ENCODE measurements at regions not wholly inside any gene's neighbourhood (a gene's known extent, or its start where the extent isn't known, plus 50 kb on each side); places are given as distances from the start of the nearest gene placed in this dataset.
"Not testable (repeated sequence)": the region's sequence is repeated elsewhere in the genome, so short reads cannot be mapped to it uniquely, and the experiment has no call there.

- DNase-seq = peak; percentile 63
These were observed 566.9 kb upstream of the ANO5 start for GRCh38 chr11:21625982-21626381.

DNA sequence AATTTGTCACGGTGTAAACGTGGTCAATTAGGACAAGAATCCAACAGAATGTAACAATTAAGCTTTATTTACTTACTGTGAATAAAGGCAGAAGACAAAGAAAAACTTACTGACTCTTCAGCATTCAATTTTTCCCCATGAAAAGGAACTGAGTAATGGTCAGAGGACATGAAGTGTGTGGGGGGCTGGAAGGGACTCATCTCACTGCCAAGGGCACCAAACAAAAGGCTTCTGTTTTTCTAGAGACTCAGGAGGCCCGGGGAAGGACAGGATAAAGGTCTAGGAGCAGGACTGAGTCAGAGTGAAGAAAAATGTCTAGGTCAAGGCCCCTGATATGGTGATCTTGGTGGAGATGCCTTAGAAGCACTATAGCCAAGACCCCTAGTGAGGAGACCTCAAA, 564.2 kb upstream of the ANO5 start:
- no peak for DNase-seq

DNA sequence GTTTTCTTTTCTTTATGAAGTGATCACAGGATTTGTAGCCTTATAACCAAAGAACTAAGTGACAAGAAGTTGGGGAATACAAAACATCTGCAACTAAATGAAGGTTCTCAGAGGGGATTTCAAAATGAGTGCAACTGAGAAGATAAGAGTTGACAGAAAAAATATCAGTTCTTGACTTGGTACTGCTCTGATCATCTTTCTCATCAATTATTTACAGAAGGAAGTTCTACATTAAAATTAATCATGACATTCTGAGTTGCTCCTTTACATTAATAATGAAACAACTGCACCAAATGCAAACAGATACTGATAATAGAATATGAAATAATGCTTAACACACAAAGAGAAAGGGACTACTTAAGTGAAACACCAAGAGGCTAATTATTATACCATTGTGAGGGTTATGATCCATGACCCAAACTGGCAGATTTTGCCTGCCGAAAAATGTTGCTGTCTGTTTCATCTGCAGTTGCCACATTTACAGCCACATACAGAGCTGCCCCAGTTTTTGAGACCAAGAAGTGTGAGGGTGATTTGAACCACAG, 561.9 kb upstream of the ANO5 start:
- DNase-seq = no peak

DNA sequence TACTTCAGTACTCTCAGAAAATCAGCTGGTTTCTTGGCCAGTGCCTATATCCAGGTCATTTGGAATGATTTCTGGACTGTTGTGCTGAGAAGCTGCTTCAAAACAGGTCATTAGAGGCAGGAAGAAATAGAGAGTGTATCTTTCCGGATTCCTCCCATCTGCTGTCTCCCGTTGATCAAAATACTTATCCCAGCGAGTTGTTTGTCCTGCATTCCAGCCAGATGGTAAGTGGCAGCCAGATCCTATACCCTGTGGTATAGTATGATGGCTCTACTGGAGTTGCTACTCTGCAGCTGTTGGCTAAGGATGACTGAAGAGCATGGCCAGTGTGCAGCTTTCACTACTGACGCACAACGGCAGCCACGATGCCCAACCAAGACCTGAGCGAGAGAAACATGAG, 560.9 kb upstream of the ANO5 start:
- no peak for DNase-seq

DNA sequence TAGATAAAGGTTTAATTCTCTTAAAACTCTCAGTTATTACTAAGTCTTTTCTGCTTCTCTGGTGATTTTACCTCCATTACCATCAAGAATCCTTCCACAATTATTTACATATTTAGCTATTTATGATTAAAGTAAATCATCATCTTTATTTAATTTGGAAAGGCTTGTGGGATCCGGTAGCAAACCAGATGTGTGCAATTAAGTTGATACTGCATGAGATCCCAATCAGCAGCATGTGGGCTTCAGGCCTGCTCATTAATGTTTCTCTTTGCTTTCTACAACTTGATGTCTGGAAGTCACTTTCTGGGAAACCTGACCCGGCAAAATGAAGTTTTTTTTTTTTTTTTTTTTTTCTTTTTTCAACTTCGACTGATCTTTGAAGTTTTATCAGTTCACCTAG, 558.4 kb upstream of the ANO5 start:
- DNase-seq = no peak

DNA sequence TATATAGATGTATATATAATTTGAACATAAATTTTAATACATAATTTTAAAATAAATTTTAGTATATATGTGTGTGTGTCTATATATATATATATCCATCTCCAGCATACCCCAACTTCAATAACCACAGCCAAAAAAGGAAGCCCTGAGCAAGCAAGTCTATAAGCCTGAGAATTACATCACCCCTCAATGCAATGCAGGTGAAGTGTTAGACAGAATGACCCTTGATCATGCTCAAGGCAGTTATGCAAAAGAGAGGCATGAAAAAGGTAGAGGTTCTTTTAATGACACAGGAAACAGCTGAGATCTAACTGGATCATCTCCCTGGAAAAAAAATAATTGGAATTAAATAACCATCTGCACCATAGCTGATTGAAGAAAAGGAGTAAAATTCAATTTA, 557.9 kb upstream of the ANO5 start:
- DNase-seq = no peak

- no peak for DNase-seq
These were observed 557.3 kb upstream of the ANO5 start for GRCh38 chr11:21635394-21636145.

- no peak for DNase-seq
These were observed 556.3 kb upstream of the ANO5 start for GRCh38 chr11:21636561-21636960.

DNA sequence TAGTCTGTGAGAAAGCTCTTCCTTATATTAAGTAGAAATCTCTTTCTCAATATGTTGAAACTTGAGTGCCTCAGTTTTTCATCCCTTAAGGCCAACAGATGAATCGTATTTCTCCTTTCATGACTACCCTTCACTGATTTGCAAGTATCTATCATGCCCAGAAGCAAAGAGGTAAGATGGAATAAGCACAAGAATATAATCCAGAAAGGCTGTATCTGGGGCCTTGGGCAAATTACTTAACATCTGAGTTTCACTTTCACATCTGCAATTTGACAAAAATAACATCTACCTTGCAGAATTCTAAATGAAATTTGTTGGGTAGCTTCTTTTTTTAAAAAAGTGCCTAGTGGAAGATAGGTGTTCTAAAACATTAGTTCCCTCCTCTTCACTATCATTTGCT, 552.4 kb upstream of the ANO5 start:
- no peak for DNase-seq

DNA sequence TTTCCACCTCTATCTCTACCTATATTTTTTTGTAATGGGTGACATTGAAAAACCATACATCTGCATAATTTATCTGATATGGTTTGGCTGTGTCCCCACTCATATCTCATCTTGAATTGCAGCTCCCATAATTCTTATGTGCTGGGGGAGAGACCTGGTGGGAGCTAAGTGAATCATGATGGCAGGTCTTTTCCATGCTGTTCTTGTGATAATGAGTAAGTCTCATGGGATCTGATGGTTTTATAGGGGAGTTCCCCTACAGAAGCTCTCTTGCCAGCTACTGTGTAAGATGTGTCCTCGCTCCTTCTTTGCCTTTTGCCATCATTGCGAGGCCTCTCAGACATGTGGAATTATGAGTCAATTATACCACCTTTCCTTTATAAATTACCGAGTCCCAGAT, 551.0 kb upstream of the ANO5 start:
- DNase-seq = no peak

DNA sequence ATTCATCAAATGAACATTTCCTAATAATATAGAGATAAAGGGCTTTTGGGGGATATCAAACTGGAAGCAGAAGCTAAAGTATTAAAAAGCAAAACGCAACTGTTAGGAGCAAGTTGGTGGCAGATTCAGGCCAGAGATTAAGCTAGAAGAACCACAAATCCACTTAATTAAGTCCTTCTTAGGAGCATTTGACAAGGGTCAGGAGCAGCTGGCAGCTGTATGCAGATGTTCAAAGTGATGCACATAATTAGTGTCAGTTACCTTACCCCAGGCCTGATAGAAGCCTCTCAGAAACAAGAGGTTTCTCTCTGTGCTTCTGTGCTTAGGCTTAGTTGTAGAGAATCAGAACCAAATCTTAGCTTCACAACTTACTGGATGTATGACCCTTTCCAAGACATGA, 546.5 kb upstream of the ANO5 start:
- no peak for DNase-seq

- no peak for DNase-seq
These were observed 541.9 kb upstream of the ANO5 start for GRCh38 chr11:21650961-21651360.

DNA sequence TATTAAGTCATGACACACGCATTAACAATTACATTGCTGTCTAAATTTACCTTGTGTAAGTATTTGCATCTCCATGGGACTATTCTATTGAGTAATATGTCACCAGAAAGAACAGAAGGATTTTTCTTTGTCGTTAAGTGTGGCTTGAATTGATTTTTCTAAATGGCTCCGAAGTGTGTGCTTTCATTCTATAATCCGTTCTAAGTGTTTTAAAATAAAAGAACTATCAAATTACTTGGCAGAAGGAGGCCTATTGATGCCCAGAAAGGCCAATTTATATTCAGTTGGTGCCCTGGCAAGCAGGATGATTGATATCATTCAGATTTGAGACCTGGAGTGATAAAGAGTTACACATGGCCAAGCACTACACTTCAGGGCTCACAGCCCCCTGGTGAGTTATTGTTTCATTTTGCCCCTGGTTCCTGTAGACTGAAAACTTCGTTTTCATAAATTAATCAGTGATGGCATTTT, 538.9 kb upstream of the ANO5 start:
- DNase-seq = no peak

- no peak for DNase-seq
These were observed 536.8 kb upstream of the ANO5 start for GRCh38 chr11:21656065-21656464.

DNA sequence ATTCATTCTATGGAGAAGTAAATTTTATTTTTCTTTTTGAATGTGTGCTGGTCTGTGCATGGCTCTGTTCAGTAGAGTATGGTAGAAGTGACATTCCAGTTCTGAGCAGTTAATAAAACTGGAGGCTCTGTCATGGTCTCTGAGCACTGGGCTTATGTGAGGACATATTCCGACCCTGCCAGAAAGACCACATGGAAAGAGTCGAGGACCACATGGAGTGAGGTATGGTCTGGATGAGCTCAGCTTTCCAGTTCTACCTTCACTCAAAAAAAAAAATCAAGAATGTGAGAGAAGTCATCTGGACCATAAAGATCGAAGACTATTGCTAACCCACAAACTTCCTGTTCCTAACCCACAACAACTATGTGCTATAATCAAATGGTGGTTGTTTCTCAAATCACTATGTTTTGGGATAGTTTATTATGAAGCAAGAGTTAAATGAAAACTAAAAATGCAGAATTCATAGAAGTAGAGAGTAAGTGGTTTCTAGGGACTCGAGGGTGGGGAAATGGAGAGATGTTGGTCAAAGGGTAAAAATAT, 534.2 kb upstream of the ANO5 start:
- no peak for DNase-seq

DNA sequence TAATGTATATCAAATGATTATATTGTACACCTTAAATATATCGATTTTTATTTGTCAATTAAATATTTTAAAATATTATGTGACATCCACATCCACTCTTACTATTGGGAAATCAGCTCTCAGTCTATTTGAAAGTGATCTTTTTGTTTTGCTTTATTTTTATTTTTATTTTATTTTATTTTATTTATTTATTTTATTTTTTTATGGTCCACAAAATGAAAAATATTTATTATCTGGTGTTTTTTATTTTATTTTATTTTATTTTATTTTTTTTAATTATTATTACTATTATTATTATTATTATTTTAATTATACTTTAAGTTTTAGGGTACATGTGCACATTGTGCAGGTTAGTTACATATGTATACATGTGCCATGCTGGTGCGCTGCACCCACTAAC, 533.5 kb upstream of the ANO5 start:
- DNase-seq = not testable (repeated sequence)

- no peak for DNase-seq
These were observed 532.9 kb upstream of the ANO5 start for GRCh38 chr11:21659961-21660360.

DNA sequence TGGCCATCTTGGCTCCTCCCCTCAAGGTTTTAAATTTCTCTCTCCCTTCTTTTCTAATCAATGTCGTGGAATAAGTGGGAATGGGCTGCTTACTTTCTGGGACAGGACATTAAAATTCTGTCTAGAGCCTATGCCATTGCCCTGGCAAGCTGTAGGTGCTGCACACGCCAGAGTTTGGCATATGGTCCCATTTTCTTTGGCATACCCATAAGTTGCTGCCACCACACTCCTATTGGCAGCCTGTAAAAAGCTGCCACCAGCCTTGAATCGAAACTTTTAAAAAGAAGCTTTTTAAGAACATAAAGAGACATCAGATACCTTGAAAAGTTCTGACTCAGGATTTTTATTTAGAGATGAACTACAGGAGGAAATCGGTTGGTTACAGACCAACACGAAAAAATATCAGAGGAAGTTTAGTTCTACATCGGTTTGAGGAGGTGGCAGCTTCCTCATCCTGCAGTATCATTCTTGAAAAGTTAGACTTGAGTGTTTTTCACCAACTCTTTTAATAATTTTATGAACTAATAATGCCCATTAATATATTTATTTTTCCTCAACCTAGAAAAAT, 517.8 kb upstream of the ANO5 start:
- DNase-seq = no peak

- no peak for DNase-seq
These were observed 505.2 kb upstream of the ANO5 start for GRCh38 chr11:21687643-21688042.

- DNase-seq = no peak
These were observed 488.3 kb upstream of the ANO5 start for GRCh38 chr11:21704539-21704938.

GRCh38 chr11:21707116-21707739, 485.7 kb upstream of the ANO5 start:
- no peak for DNase-seq

- DNase-seq = no peak
These were observed 482.1 kb upstream of the ANO5 start for GRCh38 chr11:21710809-21711208.

DNA sequence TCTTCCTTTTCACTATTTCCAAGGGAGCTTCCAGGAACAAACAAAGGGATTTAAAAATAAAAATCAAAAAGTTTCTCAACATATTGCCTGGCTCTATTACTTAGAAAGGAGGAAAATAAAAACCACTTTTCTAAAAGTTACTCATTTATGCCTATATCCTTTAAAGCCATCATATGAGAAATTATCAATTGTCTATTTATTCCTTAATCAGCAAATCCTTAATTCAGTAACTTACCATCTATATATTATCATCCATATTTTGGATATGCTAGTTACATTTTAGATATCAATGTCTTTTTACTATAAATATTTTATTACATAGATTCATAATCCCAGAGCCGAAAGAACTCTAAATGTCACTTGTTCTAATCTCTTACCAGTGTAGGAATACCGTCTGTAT, 481.5 kb upstream of the ANO5 start:
- no peak for DNase-seq

DNA sequence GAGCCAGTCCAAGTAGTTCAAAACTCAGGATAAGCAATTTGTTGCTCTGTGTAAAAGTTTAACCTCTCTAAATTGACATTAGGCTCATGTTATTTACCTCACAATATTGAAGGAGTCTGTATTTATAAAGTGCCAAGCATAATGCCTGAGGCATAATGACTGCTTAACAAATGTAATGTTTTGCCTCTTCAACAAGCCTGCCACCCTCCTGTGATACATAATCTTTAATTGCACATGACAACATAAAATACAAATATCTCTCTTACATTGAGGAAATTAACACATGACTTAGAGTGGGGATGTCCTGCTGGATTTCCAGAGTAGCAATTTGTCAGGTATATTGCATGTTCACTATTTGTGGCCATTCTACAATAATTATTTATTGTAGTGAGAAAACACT, 469.2 kb upstream of the ANO5 start:
- DNase-seq = no peak

All from GDM1 (cell line).